GM12873 (cell line): ENCODE measurements at regions not wholly inside any gene's neighbourhood (a gene's known extent, or its start where the extent isn't known, plus 50 kb on each side); places are given as distances from the start of the nearest gene placed in this dataset.

Source experiments
- TF ChIP-seq, protein P1 (sequence below): IDR thresholded peaks from 2 replicates; pipeline ENCODE4 v1.5.1; 2012; ENCODE audit warnings: low read depth, mild to moderate bottlenecking, moderate library complexity, low read length, control low read depth; ENCODE audit not compliant: insufficient read depth; ENCODE audit errors: missing control alignments

- TF ChIP-seq, protein P1, sequence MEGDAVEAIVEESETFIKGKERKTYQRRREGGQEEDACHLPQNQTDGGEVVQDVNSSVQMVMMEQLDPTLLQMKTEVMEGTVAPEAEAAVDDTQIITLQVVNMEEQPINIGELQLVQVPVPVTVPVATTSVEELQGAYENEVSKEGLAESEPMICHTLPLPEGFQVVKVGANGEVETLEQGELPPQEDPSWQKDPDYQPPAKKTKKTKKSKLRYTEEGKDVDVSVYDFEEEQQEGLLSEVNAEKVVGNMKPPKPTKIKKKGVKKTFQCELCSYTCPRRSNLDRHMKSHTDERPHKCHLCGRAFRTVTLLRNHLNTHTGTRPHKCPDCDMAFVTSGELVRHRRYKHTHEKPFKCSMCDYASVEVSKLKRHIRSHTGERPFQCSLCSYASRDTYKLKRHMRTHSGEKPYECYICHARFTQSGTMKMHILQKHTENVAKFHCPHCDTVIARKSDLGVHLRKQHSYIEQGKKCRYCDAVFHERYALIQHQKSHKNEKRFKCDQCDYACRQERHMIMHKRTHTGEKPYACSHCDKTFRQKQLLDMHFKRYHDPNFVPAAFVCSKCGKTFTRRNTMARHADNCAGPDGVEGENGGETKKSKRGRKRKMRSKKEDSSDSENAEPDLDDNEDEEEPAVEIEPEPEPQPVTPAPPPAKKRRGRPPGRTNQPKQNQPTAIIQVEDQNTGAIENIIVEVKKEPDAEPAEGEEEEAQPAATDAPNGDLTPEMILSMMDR = no peak
Measured at GRCh38 chr2:147433822-147434221, 411.0 kb upstream of the ACVR2A start.

GRCh38 chr2:147430408-147430807, 414.4 kb upstream of the ACVR2A start:
- TF ChIP-seq, protein P1 = no peak

DNA sequence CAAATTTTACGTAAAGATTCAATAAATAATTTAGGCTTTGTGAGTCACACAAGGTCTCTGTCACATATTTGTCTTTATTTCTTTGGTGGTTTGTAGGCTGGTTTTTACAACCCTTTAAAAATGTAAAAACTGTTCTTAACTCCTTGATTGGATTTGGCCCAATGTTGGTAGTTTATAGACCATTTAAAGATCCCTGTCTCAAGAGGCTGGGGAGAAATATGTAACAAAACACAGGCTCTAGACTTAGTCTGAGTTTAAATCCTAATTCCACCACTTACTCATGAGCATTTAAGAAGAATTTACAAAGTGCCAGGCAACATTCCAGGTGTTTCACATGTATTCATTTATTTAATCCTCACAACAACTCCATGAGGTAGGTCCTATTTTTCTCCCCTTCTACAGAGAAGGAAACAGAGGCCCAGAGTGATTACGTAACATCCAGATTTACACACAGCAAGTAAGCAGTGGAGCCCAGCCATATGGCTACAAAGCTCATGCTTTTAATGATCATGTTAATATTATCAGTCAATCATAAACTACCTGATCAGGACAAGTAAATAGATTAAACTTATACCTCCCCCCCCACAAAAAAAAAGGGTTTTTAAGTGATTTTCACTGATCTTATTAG, 416.6 kb upstream of the ACVR2A start:
- TF ChIP-seq, protein P1 = no peak

GRCh38 chr2:147425437-147426029, 419.3 kb upstream of the ACVR2A start:
- TF ChIP-seq, protein P1 = no peak

DNA sequence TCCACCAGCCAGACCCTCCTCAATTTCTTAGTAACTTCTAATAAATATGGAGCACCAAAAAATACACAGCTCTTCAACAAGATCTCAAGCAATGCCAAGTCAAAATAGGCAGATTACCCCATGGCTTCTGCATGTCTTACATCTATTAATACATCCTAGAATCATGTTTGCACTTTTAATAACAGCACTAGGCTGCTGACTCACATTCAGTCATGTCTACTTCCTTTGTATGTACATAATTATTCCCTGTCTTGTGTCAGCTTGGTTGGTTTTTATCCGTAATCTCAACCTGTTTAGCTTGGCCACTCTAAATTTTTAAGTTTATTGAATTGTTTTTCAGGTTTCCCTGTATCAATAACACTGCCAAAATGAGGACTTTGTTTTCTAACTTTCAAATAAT, 420.1 kb upstream of the ACVR2A start:
- TF ChIP-seq, protein P1 = no peak

- TF ChIP-seq, protein P1 = no peak
Measured at GRCh38 chr2:147420947-147421675, 423.7 kb upstream of the ACVR2A start.

DNA sequence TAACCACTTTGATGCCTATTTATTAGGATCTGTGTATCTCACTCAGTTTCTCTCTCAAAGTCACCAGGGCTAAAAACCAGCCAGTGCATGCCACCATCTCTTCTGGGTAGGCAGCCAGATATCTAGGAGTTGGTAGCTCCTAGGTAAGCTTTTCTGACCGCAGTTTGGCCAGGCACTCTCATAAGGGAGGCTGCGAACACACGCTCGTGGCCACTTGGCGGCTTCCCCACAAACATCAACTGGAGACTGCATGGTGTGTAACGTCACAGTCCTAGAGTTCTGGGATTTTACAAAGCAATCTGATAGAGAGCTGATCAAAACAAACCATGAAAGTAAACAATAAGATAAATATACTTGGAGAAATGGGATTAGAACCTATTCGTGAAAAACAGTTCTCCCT, 424.3 kb upstream of the ACVR2A start:
- TF ChIP-seq, protein P1 = no peak
